ACHN (cell line): ENCODE measurements at regions not wholly inside any gene's neighbourhood (a gene's known extent, or its start where the extent isn't known, plus 50 kb on each side); places are given as distances from the start of the nearest gene placed in this dataset.

ENCODE experiments used
- DNase-seq: peaks from one replicate; pipeline ENCODE4 v3.0.0-alpha.2; 2015
- in situ Hi-C: cut with HindIII; loops from 2 replicates; pipeline ENCODE4 v1.10.0; 2017; ENCODE audit warnings: low sequenced_read_pairs, low pct_ligation_motif_present, low pct_unique_long_range_greater_than_20kb

DNA sequence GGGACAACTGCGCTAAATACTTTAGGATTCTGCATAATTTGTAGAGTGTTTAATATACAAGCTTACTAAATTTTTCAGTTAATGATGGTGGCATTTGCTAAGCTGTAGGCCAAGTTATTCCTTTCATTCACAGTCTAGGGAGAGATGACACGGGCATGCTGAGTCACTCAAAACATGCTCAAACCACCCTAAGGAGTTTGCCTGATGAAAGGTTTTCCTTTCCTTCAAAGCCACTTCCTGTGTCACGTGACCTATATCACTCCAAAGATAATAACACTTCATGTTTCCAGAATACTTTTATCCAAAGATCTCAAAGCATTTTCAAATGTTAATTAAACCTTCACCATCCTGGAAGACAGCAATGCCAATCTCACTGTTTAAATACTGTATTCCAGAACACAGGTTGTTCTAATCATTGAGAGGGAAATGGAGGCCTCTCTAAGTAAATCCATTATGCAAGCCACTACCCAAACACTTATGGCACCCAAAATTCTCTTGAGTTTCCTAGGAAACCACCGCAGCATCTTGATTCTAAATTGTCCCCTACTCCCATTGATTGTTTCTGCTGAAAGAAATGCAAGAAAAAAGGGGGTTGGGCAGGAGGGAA lies 207.0 kb upstream of the CDKN3 start:
- peak; percentile 46 for DNase-seq
- in situ Hi-C loops = no loop called here

DNA sequence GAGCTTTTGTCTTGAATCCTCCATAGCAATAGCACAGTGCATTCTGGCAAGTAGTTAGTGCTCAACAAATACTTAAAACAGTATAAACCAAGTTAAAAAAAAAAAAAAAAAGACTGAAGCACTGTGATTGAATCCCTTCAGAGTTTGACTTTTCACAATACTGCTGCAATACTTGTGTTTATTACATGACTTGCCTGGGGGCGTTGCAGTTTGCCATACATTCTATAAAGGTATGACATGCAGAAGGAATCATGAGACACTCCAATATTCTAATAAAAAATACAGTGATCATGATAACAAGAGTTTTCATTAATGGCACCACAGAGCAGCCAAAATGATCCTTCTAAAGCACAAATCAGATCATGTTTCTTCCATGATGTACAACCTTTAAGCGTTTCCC lies 205.0 kb upstream of the CDKN3 start:
- no peak for DNase-seq

DNA sequence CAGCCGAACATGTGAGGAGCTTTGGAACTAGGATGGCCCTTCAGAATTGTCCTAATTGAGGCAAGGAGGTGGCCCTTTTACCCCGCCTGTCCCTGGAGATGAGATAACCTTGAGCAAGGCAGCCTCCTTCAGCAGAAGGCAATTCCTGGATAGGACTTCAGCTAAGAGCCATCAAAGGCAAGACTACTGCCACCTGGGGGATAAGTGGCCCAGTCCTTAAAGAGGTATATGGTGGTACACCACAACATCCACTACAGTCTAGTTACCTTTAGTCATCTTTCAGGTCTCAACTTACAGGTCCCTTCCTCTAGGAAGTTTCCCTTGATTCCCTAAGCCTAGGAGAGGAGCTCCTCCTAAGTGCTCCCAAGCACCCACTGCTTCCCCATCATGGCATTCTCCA lies 204.2 kb upstream of the CDKN3 start:
- DNase-seq = no peak
- in situ Hi-C loops = no loop called here

More for the DNA sequence above, 205.0 kb upstream of the CDKN3 start:
- in situ Hi-C loops = no loop called here

DNA sequence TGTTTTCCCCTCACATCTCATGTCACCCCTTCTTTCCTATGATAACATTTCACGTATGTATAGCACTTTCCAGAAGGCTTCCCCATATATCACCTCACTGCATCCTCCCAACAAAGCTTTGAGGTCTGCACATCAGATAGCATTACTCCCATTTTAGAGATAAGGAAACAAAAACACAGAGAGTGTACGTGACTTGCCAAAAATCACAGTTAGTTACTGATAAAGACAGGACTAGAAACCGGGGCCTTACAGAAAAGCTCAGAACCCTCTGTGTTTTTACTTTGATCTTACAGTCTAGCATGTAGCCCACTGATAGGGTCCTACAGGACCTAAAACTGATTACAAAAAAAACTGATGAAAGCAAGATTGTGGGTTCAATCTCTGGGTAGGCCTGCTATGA lies 202.9 kb upstream of the CDKN3 start:
- no peak for DNase-seq
- in situ Hi-C loops = no loop called here

DNA sequence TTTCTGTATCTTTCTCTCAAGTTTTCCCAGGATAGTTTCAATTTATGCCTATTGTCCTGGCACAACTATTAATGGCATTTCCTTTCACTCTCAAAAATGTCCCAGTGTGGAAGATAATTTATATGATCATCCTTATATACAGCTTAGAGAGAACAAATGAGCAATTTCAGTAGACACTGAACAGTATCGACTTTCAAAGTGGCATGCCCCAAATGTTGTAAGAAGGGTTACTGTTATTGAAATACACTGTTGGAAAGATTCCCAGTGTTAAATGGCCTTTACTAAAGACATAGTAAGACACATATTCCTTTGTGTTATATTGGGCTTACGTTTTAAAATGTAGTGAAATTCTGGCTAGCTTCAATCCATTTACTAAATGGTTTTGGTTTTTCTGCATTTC lies 202.3 kb upstream of the CDKN3 start:
- in situ Hi-C loops = no loop called here
- DNase-seq = no peak

DNA sequence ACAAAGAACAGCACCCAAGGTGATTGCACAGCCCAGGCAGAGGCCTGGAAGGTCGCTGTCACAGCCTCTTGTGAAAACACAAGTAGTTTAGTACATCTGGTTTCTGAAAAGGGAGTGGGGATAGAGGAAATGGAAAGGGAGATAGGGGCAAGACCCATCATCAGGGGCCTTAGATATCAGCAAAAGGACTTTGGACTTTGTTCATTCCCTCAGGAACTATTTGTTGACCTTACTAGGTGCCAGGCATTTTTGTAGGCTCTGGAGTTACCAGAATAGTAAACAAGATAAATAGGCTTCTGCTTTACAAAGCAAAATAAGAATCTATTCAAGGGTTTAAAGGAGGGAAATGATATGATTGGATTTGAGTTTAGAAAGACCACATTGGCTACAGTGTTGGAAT lies 199.4 kb upstream of the CDKN3 start:
- in situ Hi-C loops = no loop called here

DNA sequence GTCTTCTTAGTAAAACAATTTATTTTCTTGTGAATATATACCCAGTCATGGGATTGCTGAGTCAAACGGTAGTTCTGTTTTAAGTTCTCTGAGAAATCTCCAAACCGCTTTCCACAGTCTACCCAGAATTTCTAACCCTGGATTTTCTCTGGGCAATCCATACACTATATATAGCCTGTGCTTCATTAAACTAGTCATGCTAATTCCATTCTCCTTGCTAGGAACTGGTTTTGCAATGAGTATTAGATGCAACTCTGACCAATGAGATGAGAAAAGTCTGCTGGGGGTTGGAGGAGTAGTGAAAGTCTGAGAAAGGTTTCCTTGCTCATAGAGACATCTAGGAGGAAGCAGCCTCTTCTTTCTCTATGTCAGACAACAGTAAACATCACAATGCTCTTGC lies 196.1 kb upstream of the CDKN3 start:
- DNase-seq = no peak
- in situ Hi-C loops = no loop called here

More for the DNA sequence above, 199.4 kb upstream of the CDKN3 start:
- no peak for DNase-seq

DNA sequence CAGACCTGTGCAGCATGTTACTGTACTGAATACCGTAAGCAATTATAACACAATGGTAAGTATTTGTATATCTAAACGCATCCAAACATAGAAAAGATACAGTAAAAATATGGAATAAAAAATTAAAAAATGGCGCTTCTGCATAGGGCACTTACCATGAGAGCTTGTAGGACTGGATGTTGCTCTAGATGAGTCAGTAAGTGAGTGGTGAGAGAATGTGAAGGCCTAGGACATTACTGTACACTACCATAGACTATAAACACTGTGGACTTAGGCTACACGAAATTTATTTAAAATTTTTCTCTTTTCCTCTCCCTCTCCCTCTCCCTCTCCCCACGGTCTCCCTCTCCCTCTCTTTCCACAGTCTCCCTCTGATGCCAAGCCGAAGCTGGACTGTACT lies 194.5 kb upstream of the CDKN3 start:
- DNase-seq = no peak
- in situ Hi-C loops = no loop called here

DNA sequence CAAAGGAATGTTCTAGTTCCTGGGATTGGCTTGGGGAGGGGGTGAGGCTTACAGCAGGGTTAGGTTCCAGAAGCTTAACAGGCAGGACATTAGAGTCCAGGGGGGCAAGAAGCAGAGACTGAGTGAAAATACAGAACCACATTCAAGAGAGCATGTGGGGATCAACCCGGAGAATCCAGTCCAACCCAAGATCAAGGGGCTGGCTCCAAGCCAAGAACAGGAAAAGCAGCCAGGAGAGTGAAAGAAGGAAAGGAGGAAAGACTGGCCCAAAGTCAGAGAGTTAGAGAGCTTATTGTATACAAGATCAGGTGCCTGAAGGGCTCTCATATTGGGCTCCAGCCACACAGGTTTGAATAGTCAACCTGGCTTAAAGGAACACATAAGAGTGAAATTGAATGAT lies 190.3 kb upstream of the CDKN3 start:
- in situ Hi-C loops = no loop called here
- DNase-seq = no peak

DNA sequence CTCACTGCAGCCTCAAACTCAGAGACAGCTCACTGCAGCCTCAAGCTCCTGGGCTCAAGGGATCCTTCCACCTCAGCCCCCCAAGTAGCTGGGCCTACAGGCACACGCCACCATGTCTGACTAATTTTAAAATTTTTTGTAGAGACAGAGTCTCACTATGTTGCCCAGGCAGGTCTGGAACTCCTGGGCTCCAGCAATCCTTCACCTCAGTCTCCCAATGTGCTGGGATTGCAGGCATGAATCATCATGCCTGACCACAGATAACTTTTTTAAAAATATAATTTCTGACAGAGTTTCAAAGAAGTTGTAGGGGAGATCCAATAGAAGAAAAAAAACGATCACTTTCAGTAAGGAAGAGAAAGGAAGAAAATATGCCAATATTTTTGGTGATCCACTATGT lies 189.7 kb upstream of the CDKN3 start:
- DNase-seq = no peak
- in situ Hi-C loops = no loop called here

DNA sequence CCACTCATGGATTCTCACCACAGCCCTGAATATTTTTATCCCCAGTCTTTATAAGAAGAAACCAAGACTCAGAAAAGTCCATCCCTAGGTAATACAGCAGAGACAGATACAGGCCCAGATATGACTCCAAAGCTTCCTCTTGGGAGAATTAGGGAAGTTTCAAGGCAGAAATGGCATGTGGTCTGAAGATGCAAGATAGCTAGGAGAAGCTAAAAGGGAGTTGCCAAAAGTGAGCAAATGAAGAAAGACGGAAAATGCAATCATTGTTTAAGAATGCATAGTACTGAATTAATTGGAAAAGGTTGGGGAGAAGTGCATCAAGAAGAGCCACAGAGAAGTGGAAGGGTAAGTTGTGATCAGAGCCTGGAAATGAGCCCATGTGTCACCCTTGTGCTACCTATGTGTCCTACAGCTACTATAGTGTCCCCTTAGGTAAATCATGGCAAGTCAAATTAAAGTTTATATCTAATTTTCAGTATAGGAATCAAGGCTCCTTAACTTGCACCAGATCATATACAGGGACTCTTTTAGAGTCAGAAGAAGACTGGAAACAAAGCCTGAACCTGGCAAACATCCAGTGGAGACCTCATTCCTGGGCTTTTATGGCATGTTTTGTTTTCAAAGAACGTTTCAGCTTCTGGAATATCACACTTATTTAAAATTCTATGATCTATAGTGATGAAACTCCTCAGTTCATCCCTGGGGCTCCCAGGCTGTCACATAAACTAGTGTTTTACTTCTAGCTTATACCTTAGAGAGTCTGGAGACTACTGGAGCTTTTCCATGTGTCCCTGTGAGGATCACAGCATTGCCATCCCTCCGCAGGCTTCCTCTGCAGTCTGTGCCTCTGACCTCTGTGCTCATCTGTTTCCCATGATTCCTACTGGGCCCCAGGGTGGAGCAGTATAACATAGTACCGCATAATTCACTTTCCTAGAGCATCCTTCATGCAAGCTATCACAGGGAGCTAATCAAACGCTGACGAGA lies 189.0 kb upstream of the CDKN3 start:
- in situ Hi-C loops = no loop called here
- no peak for DNase-seq

DNA sequence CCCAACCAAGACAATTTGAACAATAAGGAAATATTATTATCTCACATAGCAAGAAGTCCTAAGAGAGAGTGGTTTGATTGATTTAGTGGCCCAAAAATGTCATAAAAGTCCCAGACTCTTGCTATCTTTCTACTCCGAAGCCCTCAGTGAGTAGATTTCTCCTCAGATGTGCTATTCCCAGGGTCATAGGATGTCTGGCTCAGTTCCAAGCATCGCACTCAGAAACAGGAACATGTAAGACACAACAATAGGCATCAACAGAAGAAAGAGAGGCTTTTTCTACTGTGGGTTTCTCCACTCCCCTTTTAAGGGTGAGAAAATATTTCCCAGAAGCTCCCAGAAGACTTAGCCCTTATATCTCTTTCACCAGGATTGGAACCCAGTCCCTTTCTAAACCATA lies 188.1 kb upstream of the CDKN3 start:
- in situ Hi-C loops = no loop called here
- DNase-seq = no peak

DNA sequence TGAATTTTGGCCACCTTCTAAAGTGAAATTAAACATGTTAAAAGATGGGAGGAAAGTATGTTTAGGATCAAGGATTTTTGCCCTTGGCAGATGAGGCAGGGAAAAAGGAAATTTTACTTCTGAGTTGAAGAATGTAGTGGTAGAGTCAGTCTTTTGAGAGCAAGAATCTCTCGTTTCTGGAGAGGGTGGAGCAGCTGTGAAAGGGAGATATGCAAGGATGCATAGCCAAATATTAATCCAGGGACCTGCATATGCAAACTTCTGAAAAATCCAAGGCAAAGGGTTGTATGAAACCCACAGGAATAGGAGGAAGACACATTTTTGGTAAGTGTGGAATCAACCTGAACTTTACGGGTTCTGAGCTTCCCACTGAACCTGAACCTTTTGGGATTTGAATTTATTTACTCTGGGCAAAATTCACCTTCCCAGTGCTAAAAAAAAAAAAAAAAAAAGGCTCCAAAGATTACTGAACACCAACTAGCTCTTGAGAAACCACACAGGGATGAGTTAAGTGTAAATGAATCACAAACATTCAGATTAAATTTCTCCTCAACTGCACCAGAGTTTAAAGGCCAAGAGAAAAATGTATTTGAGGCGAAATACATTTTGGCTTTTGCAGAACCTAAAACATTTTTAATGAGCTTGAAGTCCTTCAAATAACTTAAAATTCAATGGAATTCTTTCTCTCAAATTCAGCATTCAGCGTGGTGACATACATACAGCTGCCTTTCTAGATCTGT lies 187.1 kb upstream of the CDKN3 start:
- in situ Hi-C loops = no loop called here
- DNase-seq = peak; percentile 47

DNA sequence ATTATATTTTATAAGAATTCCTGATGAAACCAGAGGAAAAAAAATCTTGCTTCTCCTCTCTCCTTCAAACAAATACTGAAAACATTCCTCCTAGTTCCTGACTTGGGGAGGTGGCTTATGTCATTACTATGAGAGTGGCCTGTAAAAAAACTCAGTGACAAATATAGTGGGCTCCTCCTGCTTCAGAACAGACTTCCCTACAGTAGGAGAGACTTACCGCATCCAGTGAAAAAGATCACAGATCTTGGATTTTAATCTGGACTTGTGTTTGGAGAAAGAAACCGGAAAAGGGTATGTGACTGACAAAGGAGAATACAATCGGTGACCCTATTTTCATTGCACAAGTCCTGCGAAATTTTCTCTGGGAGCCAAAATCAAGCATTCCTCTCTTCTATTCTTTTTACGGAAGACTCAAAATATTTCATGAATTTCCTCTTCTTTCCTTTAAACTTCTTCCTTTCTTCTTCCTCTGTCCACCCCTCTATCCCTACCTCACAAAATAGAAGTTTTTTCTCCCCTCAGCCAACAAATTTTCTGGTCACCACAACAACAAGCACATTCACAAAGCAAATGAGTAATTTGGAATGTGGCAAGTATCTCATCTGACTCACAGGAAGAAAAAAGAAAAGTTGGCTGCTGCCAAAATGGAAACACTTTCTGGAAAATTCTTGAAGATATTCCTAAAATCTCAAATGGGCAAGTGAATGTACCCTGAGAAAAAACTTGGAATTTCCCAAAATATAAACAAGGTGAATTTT lies 185.1 kb upstream of the CDKN3 start:
- DNase-seq = peak; percentile 65
- in situ Hi-C loops = no loop called here

DNA sequence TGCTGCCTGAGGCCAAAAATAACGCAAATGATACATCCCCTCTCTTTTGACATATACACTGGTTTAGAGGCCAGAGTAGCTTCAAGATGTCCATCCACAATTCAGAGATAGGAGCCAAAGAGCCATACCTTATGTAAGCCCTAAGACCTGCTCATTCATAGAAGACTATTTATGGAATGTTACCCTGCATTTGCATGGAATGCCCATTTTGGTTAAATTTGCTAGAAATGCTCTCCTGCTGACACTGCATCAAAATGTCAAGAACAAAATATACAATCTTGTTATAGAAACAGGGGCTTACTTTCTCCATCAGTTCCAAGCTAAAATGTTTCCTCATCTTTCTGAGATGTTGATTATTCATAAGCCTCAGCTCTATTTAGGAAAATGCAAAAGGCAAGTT lies 183.3 kb upstream of the CDKN3 start:
- in situ Hi-C loops = no loop called here

DNA sequence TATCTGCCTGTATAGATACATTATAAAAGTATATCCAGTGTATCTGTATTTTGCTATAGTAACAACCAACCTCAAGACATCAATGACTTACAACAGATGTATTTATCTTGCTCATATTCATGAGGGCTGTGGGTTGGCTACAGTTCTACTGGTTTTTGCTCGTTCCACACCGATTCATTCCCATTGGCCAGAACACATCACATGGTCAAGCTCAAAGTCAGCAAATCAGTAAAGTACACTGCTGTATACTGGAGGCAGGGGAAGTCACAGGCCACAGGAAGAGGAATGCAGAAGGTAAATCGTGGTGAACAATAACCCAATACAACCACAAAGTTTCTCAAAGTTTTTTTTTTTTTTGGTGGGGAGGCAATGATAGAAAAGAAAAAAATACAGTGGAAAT lies 180.0 kb upstream of the CDKN3 start:
- no peak for DNase-seq
- in situ Hi-C loops = no loop called here

More for the DNA sequence above, 183.3 kb upstream of the CDKN3 start:
- DNase-seq = no peak

DNA sequence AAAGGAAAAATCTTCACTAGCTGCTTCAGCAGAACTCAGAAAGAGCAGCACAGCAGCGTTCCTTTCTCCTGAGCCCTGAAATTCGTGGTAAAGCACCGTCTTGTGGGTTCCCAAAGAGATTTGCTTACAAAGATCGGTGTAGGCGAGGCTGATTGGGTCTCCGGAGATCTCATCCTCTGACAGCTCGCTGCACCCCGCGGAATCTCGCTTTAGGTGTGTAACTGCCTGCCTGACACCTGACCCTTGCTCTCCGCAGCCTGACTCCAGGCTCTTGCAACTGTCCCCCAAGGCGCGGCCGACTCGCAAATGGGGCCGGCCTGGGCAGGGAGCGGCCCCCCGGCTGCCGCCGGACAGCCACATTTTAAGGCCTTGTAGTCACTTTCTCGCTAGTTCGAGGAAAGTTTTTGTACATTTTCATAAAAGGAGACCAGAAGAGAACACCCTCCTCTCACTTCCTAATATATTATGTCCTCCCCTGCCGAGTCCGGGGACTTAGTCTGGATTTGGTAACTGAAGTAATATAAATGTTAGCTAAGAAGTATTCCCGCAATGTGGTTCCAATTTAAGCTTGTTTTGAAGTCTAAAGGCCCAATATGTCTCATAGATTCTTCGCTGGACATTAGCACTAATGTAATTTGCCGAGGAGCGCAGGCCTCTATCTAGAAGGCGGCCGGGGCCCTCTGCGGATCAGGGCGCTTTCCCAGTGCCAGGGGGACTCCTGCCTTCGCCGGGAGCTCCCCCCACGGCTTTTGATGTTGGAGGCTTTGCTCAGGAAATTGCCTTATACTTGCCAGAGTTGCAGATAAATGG lies 177.3 kb upstream of the CDKN3 start:
- DNase-seq = no peak
- in situ Hi-C loops = no loop called here
